Heart right ventricle (tissue), 16 donors: ENCODE measurements at regions not wholly inside any gene's neighbourhood (a gene's known extent, or its start where the extent isn't known, plus 50 kb on each side); places are given as distances from the start of the nearest gene placed in this dataset.

Source experiments
- ATAC-seq, 8 donors: fragments of 200-7000 bp; cut with Tn5 transposase; one replicate each; pipeline ENCODE4 v1.9.1; 2020; ENCODE audit warnings: mild to moderate bottlenecking in 8 of 8, moderate library complexity in 8 of 8, moderate number of reproducible peaks in 1 of 8
- DNase-seq, 2 donors: peaks; one replicate each; pipeline ENCODE4 v3.0.0-alpha.2; 2020
- H3K27ac ChIP-seq, 10 donors: fragments of 200-600 bp; sonication (generic) in 2 of 10; one replicate each; pipeline versions ENCODE4 v1.5.0 to v1.8.0; 2020 to 2022; ENCODE audit warnings: mild to moderate bottlenecking in 3 of 10
- H3K27me3 ChIP-seq, 7 donors: fragments of 200-600 bp; one replicate each; pipeline ENCODE4 v1.8.0; 2021 to 2022; ENCODE audit warnings: mild to moderate bottlenecking in 2 of 7
- H3K36me3 ChIP-seq, 9 donors: fragments of 200-600 bp; sonication (generic) in 1 of 9; one replicate each; pipeline versions ENCODE4 v1.5.0 to v1.8.0; 2020 to 2022; ENCODE audit warnings: mild to moderate bottlenecking in 2 of 9
- H3K4me1 ChIP-seq, 9 donors: fragments of 200-600 bp; sonication (generic) in 1 of 9; one replicate each; pipeline versions ENCODE4 v1.5.0 to v1.8.0; 2020 to 2022; ENCODE audit warnings: mild to moderate bottlenecking in 4 of 9
- H3K4me3 ChIP-seq, 10 donors: fragments of 200-600 bp; sonication (generic) in 2 of 10; one replicate each; pipeline versions ENCODE4 v1.5.0 to v1.8.0; 2020 to 2022; ENCODE audit warnings: mild to moderate bottlenecking in 7 of 10, moderate library complexity in 2 of 10
- H3K9me3 ChIP-seq, 11 donors: fragments of 200-600 bp in 10 of 11; sonication (generic) in 2 of 11; one replicate each; pipeline versions ENCODE4 v1.5.0 to v1.8.0; 2013 to 2022; ENCODE audit warnings: mild to moderate bottlenecking in 2 of 11, control low read depth in 1 of 11, moderate library complexity in 1 of 11
- CTCF ChIP-seq, 9 donors: fragments of 200-600 bp; sonication (generic) in 2 of 9; IDR thresholded peaks; one replicate each; pipeline versions ENCODE4 v1.5.0 to v1.8.0; 2021 to 2022; ENCODE audit warnings: antibody characterized with exemption in 9 of 9, mild to moderate bottlenecking in 5 of 9, moderate library complexity in 1 of 9
- WGBS, 2 donors: extraction: QIAGEN DNeasy Blood & Tissue Kit; methylation state at CpG; one replicate each; pipeline ENCODE4 v1.1.7; 2013; ENCODE audit warnings: inconsistent platforms in 1 of 2; 5-methylcytosine and 5-hydroxymethylcytosine counted together
- intact Hi-C, 10 donors: fragments of 100-400 bp; cut with DNase I; formaldehyde crosslinking; loops; one replicate each; pipeline versions ENCODE4 v1.11.1 to v1.14.2; 2022
- donor health status: Arrhythmogenic right ventricular cardiomyopathy.
- donor health status: ischemic (EF 13 %, LVEDD 7.1; RV severe dilation, severe dysfunction).
- donor health status: healthy with polysubstance abuse.
- donor health status: DM: no; HTN: yes; CAD: no.
- donor health status: DM: no; HTN: no; CAD: no.
- donor health status: ischemic (EF 25% LVEDD 6.9; RV normal size, moderate dysfunction).
- donor health status: ischemic (EF 25% LVEDD 5.7; RV mildly dilated, moderate dysfunction).
- donor health status: healthy.
- donor health status: DM: yes; HTN: yes; CAD: no.
- donor health status: Ischemic cardiomyopathy.
- donor health status: ischemic (EF 35%, LVEDD 5.7; RV mildly dilated, moderate dysfunction).
- donor health status: nonischemic (EF 11% LVEDD 7.7; RV severe dilation, severe dysfunction).
- donor health status: DM: yes; HTN: yes; CAD: no.
- donor health status: PGD.
- donor health status: ischemic (EF 29% LVEDD 5.4; RV normal size, mild dysfunction).
- donor health status: nonischemic (EF 23%, LVEDD 6.1; RV moderate dilation, normal function).

- Histone ChIP-seq H3K4me3 (no peak overlapping the region), H3K4me1 (peaks cover 0 to 3% (median 0%) of the 10 kb centered on the region in 9 donors), H3K27me3 (peaks cover 0 to 16% (median 3%) of the 10 kb centered on the region in 7 donors), H3K27ac (no peak overlapping the region), H3K36me3 (no peaks in the 10 kb centered on the region), H3K9me3 (no peaks in the 10 kb centered on the region)
- peak; percentile 54 to 87 (median 82) for TF ChIP-seq CTCF (IDR thresholded peaks at IDR 0.05)
- WGBS, 2 donors: 31 to 34% methylated on average over 8 of the region's 8 CpGs
- intact Hi-C loops: loop anchor here in 9 of 10 donors (2.0 to 10.0 kb wide), 6 partner anchors 152 to 640 kb away; no protein-coding TSS in a partner anchor
- ATAC-seq: peak; percentile 74 to 90 (median 84)
- DNase-seq: peak; percentile 40 to 52
Measured at GRCh38 chr17:33674685-33675084, 381.6 kb upstream of the ASIC2 start.

- 50 to 58% methylated on average over 3 of the region's 3 CpGs for WGBS, 2 donors
- Histone ChIP-seq H3K9me3 (no peaks in the 10 kb centered on the region), H3K27me3 (peaks cover 0 to 10% (median 0%) of the 10 kb centered on the region in 7 donors), H3K4me3 (no peak overlapping the region), H3K36me3 (no peaks in the 10 kb centered on the region), H3K27ac (no peak overlapping the region), H3K4me1 (peaks cover 0 to 10% (median 0%) of the 10 kb centered on the region in 9 donors)
- ATAC-seq (no peak), DNase-seq (no peak)
- no peak for TF ChIP-seq CTCF (IDR thresholded peaks at IDR 0.05)
- intact Hi-C loops: loop anchor here in 6 of 10 donors (5.0 to 10.0 kb wide), 4 partner anchors 154 to 642 kb away; no protein-coding TSS in a partner anchor
Measured at GRCh38 chr17:33676444-33676843, 383.3 kb upstream of the ASIC2 start.

GRCh38 chr17:33679595-33679994 lies 386.5 kb upstream of the ASIC2 start:
- Histone ChIP-seq H3K4me3 (no peak overlapping the region), H3K4me1 (peaks cover 0 to 17% (median 0%) of the 10 kb centered on the region in 9 donors), H3K9me3 (no peaks in the 10 kb centered on the region), H3K27me3 (peaks cover 0 to 6% (median 0%) of the 10 kb centered on the region in 7 donors), H3K27ac (peak overlapping the region in 1 of 10 donors; percentile 29), H3K36me3 (no peaks in the 10 kb centered on the region)
- intact Hi-C loops: loop anchor here in 6 of 10 donors (5.0 to 10.0 kb wide), 4 partner anchors 157 to 645 kb away; no protein-coding TSS in a partner anchor
- DNase-seq (no peak), ATAC-seq (no peak)
- WGBS, 2 donors: 84 to 87% methylated on average over 6 of the region's 6 CpGs
- no peak for TF ChIP-seq CTCF (IDR thresholded peaks at IDR 0.05)

GRCh38 chr17:33680472-33680871 lies 387.4 kb upstream of the ASIC2 start:
- peak overlapping the region in 1 of 10 donors; percentile 29 for H3K27ac ChIP-seq
- H3K27me3 ChIP-seq: peaks cover 0 to 6% (median 0%) of the 10 kb centered on the region in 7 donors
- ATAC-seq: peak in 7 of 8 donors; percentile 51 to 90 (median 78)
- H3K36me3 ChIP-seq: no peaks in the 10 kb centered on the region
- peak in 1 of 2 donors; percentile 5 for DNase-seq
- H3K4me3 ChIP-seq: no peak overlapping the region
- TF ChIP-seq CTCF (IDR thresholded peaks at IDR 0.05): no peak
- intact Hi-C loops: no loop called here
- H3K9me3 ChIP-seq: no peaks in the 10 kb centered on the region
- H3K4me1 ChIP-seq: peaks cover 0 to 17% (median 0%) of the 10 kb centered on the region in 9 donors
- WGBS, 2 donors: 60 to 62% methylated on average over 4 of the region's 4 CpGs
